ENCODE measurements at regions not wholly inside any gene's neighbourhood (a gene's known extent, or its start where the extent isn't known, plus 50 kb on each side); places are given as distances from the start of the nearest gene placed in this dataset.

- H3K4me3 ChIP-seq (ENCODE audit: low read length in 2 of 2) = no peak overlapping the region
- 85% methylated on average over 8 of the region's 8 CpGs for WGBS
- H3K9me3 ChIP-seq (ENCODE audit: control insufficient read depth in 2 of 2, insufficient read depth in 1 of 2, low read length in 1 of 2) = no peaks in the 10 kb centered on the region
- no peaks in the 10 kb centered on the region for H3K27me3 ChIP-seq (ENCODE audit: control insufficient read depth in 2 of 2, insufficient read depth in 1 of 2, low read length in 1 of 2)
- no peaks in the 10 kb centered on the region for H3K36me3 ChIP-seq (ENCODE audit: control insufficient read depth in 2 of 2, insufficient read depth in 2 of 2, low read length in 1 of 2)
- H3K4me1 ChIP-seq (ENCODE audit: control insufficient read depth in 2 of 2, insufficient read depth in 2 of 2, low read length in 2 of 2) = no peaks in the 10 kb centered on the region
- DNase-seq (ENCODE audit: low read depth in 6 of 9, low spot score in 9 of 9) = no peak
- no peak overlapping the region for H3K27ac ChIP-seq (ENCODE audit: low read depth in 1 of 2, low read length in 1 of 2)
Measured at GRCh38 chr15:29632671-29633406, 189.4 kb downstream of the TJP1 start.

- DNase-seq (ENCODE audit: low read depth in 6 of 9, low spot score in 9 of 9) = no peak
- no peaks in the 10 kb centered on the region for H3K27me3 ChIP-seq (ENCODE audit: control insufficient read depth in 2 of 2, insufficient read depth in 1 of 2, low read length in 1 of 2)
- no peaks in the 10 kb centered on the region for H3K36me3 ChIP-seq (ENCODE audit: control insufficient read depth in 2 of 2, insufficient read depth in 2 of 2, low read length in 1 of 2)
- H3K27ac ChIP-seq (ENCODE audit: low read depth in 1 of 2, low read length in 1 of 2) = no peak overlapping the region
- 66% methylated on average over 10 of the region's 10 CpGs for WGBS
- H3K4me3 ChIP-seq (ENCODE audit: low read length in 2 of 2) = no peak overlapping the region
- no peaks in the 10 kb centered on the region for H3K9me3 ChIP-seq (ENCODE audit: control insufficient read depth in 2 of 2, insufficient read depth in 1 of 2, low read length in 1 of 2)
- no peaks in the 10 kb centered on the region for H3K4me1 ChIP-seq (ENCODE audit: control insufficient read depth in 2 of 2, insufficient read depth in 2 of 2, low read length in 2 of 2)
Measured at GRCh38 chr15:29631076-29632070, 190.9 kb downstream of the TJP1 start.

GRCh38 chr15:29624271-29624670 is 198.0 kb downstream of the TJP1 start:
- H3K4me1 ChIP-seq (ENCODE audit: control insufficient read depth in 2 of 2, insufficient read depth in 2 of 2, low read length in 2 of 2) = no peaks in the 10 kb centered on the region
- H3K27ac ChIP-seq (ENCODE audit: low read depth in 1 of 2, low read length in 1 of 2) = no peak overlapping the region
- H3K9me3 ChIP-seq (ENCODE audit: control insufficient read depth in 2 of 2, insufficient read depth in 1 of 2, low read length in 1 of 2) = no peaks in the 10 kb centered on the region
- no peaks in the 10 kb centered on the region for H3K27me3 ChIP-seq (ENCODE audit: control insufficient read depth in 2 of 2, insufficient read depth in 1 of 2, low read length in 1 of 2)
- H3K4me3 ChIP-seq (ENCODE audit: low read length in 2 of 2) = no peak overlapping the region
- H3K36me3 ChIP-seq (ENCODE audit: control insufficient read depth in 2 of 2, insufficient read depth in 2 of 2, low read length in 1 of 2) = no peaks in the 10 kb centered on the region
- no peak for DNase-seq (ENCODE audit: low read depth in 6 of 9, low spot score in 9 of 9)
- 86% methylated on average over 8 of the region's 8 CpGs for WGBS

- Histone ChIP-seq H3K4me3 (ENCODE audit: low read length in 2 of 2) (no peak overlapping the region), H3K4me1 (ENCODE audit: control insufficient read depth in 2 of 2, insufficient read depth in 2 of 2, low read length in 2 of 2) (no peaks in the 10 kb centered on the region), H3K9me3 (ENCODE audit: control insufficient read depth in 2 of 2, insufficient read depth in 1 of 2, low read length in 1 of 2) (no peaks in the 10 kb centered on the region), H3K36me3 (ENCODE audit: control insufficient read depth in 2 of 2, insufficient read depth in 2 of 2, low read length in 1 of 2) (no peaks in the 10 kb centered on the region), H3K27me3 (ENCODE audit: control insufficient read depth in 2 of 2, insufficient read depth in 1 of 2, low read length in 1 of 2) (no peaks in the 10 kb centered on the region), H3K27ac (ENCODE audit: low read depth in 1 of 2, low read length in 1 of 2) (no peak overlapping the region)
- DNase-seq (ENCODE audit: low read depth in 6 of 9, low spot score in 9 of 9) = no peak
- 83% methylated on average over 6 of the region's 6 CpGs for WGBS
Measured at GRCh38 chr15:29623116-29623639, 199.1 kb downstream of the TJP1 start.

- DNase-seq (ENCODE audit: low read depth in 6 of 9, low spot score in 9 of 9) = no peak
- Histone ChIP-seq H3K27me3 (ENCODE audit: control insufficient read depth in 2 of 2, insufficient read depth in 1 of 2, low read length in 1 of 2) (no peaks in the 10 kb centered on the region), H3K9me3 (ENCODE audit: control insufficient read depth in 2 of 2, insufficient read depth in 1 of 2, low read length in 1 of 2) (no peaks in the 10 kb centered on the region), H3K27ac (ENCODE audit: low read depth in 1 of 2, low read length in 1 of 2) (no peak overlapping the region), H3K4me3 (ENCODE audit: low read length in 2 of 2) (no peak overlapping the region), H3K4me1 (ENCODE audit: control insufficient read depth in 2 of 2, insufficient read depth in 2 of 2, low read length in 2 of 2) (no peaks in the 10 kb centered on the region), H3K36me3 (ENCODE audit: control insufficient read depth in 2 of 2, insufficient read depth in 2 of 2, low read length in 1 of 2) (no peaks in the 10 kb centered on the region)
- WGBS = 90% methylated on average over 7 of the region's 7 CpGs
Measured at GRCh38 chr15:29622637-29623036, 199.6 kb downstream of the TJP1 start.

- no peaks in the 10 kb centered on the region for H3K27me3 ChIP-seq (ENCODE audit: control insufficient read depth in 2 of 2, insufficient read depth in 1 of 2, low read length in 1 of 2)
- DNase-seq (ENCODE audit: low read depth in 6 of 9, low spot score in 9 of 9) = no peak
- H3K36me3 ChIP-seq (ENCODE audit: control insufficient read depth in 2 of 2, insufficient read depth in 2 of 2, low read length in 1 of 2) = no peaks in the 10 kb centered on the region
- H3K4me3 ChIP-seq (ENCODE audit: low read length in 2 of 2) = no peak overlapping the region
- no peak overlapping the region for H3K27ac ChIP-seq (ENCODE audit: low read depth in 1 of 2, low read length in 1 of 2)
- H3K4me1 ChIP-seq (ENCODE audit: control insufficient read depth in 2 of 2, insufficient read depth in 2 of 2, low read length in 2 of 2) = no peaks in the 10 kb centered on the region
- 94% methylated on average over 5 of the region's 5 CpGs for WGBS
- no peaks in the 10 kb centered on the region for H3K9me3 ChIP-seq (ENCODE audit: control insufficient read depth in 2 of 2, insufficient read depth in 1 of 2, low read length in 1 of 2)
Measured at GRCh38 chr15:29621616-29622015, 200.7 kb downstream of the TJP1 start.

- Histone ChIP-seq H3K9me3 (ENCODE audit: control insufficient read depth in 2 of 2, insufficient read depth in 1 of 2, low read length in 1 of 2) (no peaks in the 10 kb centered on the region), H3K4me1 (ENCODE audit: control insufficient read depth in 2 of 2, insufficient read depth in 2 of 2, low read length in 2 of 2) (no peaks in the 10 kb centered on the region), H3K27ac (ENCODE audit: low read depth in 1 of 2, low read length in 1 of 2) (no peak overlapping the region), H3K36me3 (ENCODE audit: control insufficient read depth in 2 of 2, insufficient read depth in 2 of 2, low read length in 1 of 2) (no peaks in the 10 kb centered on the region), H3K4me3 (ENCODE audit: low read length in 2 of 2) (no peak overlapping the region), H3K27me3 (ENCODE audit: control insufficient read depth in 2 of 2, insufficient read depth in 1 of 2, low read length in 1 of 2) (no peaks in the 10 kb centered on the region)
- DNase-seq (ENCODE audit: low read depth in 6 of 9, low spot score in 9 of 9) = no peak
- WGBS = 88% methylated on average over 2 of the region's 2 CpGs
Measured at GRCh38 chr15:29618586-29618985, 203.7 kb downstream of the TJP1 start.

- Histone ChIP-seq H3K27ac (ENCODE audit: low read depth in 1 of 2, low read length in 1 of 2) (no peak overlapping the region), H3K9me3 (ENCODE audit: control insufficient read depth in 2 of 2, insufficient read depth in 1 of 2, low read length in 1 of 2) (no peaks in the 10 kb centered on the region), H3K36me3 (ENCODE audit: control insufficient read depth in 2 of 2, insufficient read depth in 2 of 2, low read length in 1 of 2) (no peaks in the 10 kb centered on the region), H3K4me1 (ENCODE audit: control insufficient read depth in 2 of 2, insufficient read depth in 2 of 2, low read length in 2 of 2) (no peaks in the 10 kb centered on the region), H3K4me3 (ENCODE audit: low read length in 2 of 2) (no peak overlapping the region), H3K27me3 (ENCODE audit: control insufficient read depth in 2 of 2, insufficient read depth in 1 of 2, low read length in 1 of 2) (no peaks in the 10 kb centered on the region)
- DNase-seq (ENCODE audit: low read depth in 6 of 9, low spot score in 9 of 9) = no peak
Measured at GRCh38 chr15:29616512-29616911, 205.8 kb downstream of the TJP1 start.

- no peak overlapping the region for H3K4me3 ChIP-seq (ENCODE audit: low read length in 2 of 2)
- DNase-seq (ENCODE audit: low read depth in 6 of 9, low spot score in 9 of 9) = no peak
- no peaks in the 10 kb centered on the region for H3K27me3 ChIP-seq (ENCODE audit: control insufficient read depth in 2 of 2, insufficient read depth in 1 of 2, low read length in 1 of 2)
- H3K27ac ChIP-seq (ENCODE audit: low read depth in 1 of 2, low read length in 1 of 2) = no peak overlapping the region
- H3K4me1 ChIP-seq (ENCODE audit: control insufficient read depth in 2 of 2, insufficient read depth in 2 of 2, low read length in 2 of 2) = no peaks in the 10 kb centered on the region
- WGBS = 92% methylated on average over 4 of the region's 4 CpGs
- H3K36me3 ChIP-seq (ENCODE audit: control insufficient read depth in 2 of 2, insufficient read depth in 2 of 2, low read length in 1 of 2) = no peaks in the 10 kb centered on the region
- H3K9me3 ChIP-seq (ENCODE audit: control insufficient read depth in 2 of 2, insufficient read depth in 1 of 2, low read length in 1 of 2) = no peaks in the 10 kb centered on the region
Measured at GRCh38 chr15:29615791-29616190, 206.5 kb downstream of the TJP1 start.

All from thymus (tissue), 11 donors.